Suppressor macrophage treated with lipopolysaccharide for 1 hour (primary cell): ENCODE measurements at regions not wholly inside any gene's neighbourhood (a gene's known extent, or its start where the extent isn't known, plus 50 kb on each side); places are given as distances from the start of the nearest gene placed in this dataset.

Experiments used
- DNase-seq, 3 donors: peaks; one replicate each; pipeline ENCODE4 v3.0.0-alpha.2; 2020 to 2022

DNA sequence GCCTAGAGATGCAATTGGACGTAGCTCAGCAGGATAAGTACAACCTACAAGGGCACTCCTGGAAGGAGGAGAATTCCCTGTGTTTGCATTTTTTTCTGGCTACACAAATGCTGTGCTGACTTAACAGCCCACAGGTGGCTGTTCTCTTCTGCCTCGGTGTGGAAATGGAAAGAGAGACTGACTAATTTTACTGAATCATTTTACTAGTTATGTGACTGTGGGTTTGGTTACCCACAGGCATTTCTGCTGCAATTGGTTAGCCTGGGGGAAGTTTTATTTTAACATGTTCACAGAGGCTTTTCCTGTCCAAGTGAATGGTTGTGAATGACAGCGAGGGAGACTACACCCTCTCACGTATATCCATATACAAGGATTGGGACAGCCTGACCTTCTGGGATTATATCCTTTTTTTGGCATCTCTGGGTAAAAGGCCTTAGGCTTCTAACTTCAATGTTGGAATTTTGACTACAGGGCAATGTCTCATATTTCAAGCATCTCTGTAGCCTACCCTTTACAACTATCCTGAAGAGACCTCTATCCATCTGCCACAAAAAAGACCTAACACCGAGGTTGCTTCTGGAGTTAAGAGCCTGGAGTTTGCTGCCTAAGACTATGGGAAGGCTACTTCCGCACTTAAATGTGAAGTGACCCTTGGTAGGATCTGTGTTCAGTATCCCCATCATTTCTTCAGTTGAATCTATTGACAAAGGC lies 67.2 kb upstream of the TP63 start:
- no peak for DNase-seq

DNA sequence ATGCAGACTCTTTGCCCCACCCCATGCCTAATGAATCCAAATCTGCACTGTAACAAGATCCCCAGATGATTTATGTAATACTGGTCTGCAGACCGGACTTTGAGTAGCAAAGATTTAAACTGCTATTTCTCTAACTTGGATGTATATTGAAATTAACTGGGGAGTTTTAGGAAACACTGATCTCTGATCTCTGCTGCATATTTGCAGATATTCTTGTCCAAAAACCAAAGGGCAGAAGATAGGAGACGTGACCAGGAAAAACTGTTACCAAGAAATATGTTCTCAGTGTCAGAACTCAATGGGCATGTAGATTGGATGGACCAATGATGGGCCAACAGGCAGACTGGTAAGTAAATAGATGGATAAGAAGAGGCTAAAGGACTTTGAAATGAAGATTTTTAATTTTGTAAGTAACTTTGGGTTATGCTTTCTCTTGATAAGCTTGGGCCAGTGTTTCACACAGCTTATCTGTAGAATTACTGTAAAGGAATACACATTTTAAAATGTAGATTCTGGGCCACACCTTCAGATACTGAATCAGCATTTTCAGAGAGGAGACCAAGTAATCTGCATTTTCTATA lies 64.5 kb upstream of the TP63 start:
- no peak for DNase-seq

DNA sequence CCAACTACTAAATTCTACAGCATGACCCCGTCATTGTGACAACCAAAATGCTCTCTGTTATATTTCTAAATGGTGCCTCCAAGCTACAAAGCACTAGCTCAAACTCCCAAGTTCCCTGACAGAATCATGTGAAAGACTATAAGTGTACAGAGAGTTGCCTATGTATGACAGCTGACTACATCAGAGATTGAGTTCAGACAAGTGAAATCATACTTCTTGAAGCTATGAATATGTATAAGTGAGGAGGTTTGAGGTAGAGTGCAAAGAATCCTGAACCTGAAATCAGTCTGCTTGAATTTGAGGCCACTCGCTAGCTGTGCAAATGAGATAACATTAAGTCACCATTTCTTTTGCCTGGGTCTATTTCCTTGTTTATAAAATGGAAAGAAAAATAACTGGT lies 63.9 kb upstream of the TP63 start:
- no peak for DNase-seq

DNA sequence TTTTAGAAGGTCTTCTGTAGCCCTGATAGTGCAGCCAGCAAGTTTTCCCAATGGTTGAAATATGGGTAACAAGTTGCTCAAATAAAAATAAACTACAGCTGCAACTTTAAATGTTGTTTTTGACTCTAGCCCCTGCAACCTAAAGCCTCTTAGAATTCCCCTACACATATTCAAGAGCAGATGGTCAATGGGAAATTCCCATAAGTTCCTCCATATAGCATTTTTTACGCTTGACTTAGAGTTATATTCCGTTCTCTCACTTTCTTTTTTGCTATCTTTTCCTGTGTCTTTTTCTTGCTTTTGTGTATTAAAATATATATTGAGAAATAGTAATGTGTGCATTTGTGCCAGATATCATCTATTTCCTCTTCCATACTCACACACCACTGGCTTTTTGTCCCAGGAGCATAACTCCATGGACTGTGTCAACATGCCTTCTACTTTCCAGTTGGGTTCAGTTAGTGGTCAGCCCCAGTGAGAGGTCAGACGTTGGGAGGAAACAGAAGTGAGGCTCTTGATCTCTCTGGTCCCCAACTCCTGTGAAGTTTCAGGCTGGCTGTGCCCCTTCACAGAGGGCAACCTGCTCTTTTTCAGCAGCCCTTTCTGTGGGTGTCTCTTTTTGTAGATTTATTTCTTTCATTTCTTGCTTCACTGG lies 63.3 kb upstream of the TP63 start:
- DNase-seq: no peak

DNA sequence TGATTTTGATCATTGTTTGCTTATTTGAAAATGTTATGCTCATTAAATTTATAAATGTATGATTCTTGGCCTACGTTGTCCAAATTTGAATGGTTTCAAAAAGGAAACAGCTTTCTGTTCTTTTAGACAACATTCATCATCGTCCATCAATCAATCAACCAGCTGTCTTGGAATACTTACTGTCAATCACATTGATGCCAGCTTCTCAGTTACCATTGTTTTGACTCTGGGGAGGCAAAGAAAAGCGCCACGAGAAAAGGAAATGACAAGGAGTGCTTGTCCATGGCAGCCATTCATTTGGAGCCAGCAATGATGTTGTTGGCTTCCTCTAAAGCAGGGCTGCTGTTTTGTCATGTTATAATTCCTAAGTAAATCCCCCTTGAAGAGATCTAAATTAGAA lies 62.2 kb upstream of the TP63 start:
- no peak for DNase-seq

DNA sequence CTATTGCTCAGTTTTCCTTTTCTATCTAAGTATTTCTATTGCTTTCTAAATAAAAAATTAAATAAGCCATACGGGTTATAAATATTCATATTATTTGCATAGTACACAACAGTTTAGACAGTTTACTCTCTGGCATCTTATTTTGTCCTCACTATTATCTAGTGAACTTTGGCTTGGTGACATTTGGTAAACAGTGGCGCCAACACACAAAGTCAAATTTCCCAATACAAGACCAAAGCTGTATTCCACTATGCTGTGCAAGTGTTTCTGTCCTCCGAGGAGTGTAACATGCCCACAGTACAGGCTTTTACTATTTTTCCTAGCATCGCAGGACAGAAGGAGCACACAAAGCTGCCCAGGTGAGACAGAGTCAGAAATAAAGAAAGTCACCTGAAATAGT lies 61.7 kb upstream of the TP63 start:
- DNase-seq: no peak

DNA sequence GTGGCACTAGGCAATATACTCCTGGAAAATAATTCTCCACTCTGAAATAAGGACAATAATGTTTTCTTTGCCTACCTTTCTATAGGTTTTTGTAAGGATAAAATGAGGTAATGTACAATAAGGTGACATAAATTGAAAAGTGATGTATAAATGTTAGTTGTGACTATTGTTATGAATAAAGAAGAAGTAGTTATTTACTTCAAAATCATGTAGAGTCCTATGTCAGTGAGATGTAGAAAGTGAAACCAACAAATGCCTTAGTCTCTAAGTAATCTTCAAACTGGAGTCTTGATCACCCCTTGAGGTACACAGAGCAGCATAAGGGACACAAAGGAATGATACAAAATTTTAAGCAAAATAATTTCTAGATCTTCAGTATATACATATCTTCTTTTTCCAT lies 60.3 kb upstream of the TP63 start:
- no peak for DNase-seq

DNA sequence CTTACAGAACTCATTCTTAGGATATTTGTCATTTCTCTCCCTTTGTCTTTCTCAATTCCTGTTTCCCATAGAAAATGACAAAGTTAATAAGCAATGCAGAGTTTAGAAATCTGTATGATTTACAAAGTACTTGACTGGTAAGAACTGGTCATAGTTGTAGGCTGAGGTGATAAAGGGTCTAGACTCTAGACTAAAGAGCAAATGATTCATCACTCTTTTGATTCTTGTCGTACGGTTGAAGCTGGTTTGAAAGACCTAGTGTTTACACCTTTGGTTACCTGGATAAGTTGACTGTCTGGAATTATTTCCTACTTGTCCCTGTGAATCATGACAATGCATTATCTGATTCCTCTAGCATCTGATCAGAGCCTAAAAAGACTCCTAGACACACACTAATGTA lies 58.9 kb upstream of the TP63 start:
- DNase-seq: no peak

DNA sequence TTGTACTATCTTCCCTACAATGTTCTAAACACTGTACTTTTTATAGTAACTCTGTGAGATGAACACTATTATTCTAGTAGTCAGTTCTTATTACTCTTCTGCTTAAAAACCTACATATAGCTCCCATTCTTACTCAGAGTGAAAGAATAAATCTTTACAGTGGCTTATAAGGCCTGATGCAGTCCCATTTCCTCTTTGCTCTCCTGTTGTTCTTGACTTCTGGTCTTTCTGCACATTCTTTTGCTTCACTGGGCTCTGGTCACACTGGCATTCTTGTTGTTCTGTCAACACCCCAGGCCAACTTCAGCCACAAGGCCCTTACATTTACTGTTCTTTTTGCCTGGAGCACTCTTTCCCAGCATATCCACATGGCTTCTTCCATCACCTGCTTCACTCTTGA lies 58.2 kb upstream of the TP63 start:
- no peak for DNase-seq

DNA sequence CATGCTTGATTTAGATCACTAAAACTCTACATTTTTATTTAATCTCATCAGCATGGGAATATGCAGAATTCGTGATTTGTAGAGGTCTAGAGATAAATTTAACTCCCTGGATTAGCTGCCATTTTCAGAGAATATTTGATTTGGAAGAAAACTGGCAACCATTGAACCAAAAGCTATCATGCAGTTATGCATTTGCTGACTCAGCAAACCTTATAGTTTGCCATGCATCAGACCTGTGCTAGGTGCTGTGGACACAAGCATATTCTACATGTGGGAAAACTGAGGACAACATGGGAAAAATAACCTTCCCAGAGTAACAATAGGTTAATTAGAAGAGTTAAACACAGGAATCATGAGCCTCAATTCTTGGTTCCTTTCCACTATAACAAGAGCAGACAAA lies 54.7 kb upstream of the TP63 start:
- no peak for DNase-seq

DNA sequence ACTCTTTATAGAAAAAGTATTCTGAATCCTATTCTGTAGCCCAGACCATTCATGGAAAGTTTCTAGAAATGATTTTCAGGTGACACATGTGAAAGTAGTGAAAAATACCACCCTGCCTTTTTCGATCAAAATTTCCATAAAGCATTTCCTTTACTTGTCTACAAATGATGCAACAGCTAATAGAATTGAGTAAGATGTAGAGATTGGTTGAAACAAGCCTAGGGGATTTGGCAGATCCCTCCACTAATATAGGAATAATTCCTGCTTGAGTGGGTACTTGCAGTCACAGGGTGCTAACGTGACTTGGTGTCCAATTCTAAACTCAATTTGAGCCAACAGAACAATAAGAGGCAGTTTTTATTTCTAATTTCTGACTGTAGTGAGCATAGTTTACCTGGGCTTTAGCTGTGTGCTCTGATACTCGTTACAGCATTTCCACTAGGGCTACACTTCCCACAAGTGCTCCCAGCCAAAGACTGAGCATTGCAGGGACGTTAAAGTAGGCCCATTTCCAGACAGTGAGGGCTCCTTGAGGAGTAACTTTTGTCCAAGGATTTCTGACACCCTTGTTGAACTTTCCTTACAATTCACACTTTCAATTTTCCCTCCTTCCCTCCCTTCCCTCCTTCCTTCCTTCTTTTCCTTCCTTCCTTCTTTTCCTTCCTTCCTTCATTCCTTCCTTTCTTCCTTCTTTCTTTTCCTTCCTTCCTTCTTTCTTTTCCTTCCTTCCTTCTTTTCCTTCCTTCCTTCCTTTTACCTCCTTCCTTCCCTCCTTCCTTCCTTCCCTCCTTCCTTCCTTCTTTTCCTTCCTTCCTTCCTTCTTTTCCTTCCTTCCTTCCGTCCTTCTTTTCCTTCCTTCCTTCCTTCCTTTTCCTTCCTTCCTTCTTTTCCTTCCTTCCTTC lies 53.9 kb upstream of the TP63 start:
- DNase-seq: no peak

DNA sequence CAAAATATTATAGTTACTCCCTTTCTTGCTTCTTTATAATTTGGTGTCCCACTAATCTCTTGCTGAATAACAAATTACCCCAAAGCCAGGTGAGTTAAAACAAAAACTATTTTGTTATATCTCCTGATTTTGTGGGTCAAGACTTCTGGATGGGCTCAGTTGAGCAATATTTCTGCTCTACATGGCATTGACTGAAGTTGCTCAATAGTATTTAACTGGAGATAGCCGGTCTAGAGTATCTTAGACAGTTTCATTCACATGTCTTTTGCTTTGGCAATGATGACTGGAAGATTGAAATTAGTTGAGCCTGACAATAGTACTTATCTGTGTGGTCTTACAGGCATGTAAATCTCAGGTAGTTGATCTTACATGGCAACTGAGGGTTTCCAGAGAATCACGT lies 51.0 kb upstream of the TP63 start:
- DNase-seq: no peak
